ENCODE measurements at regions not wholly inside any gene's neighbourhood (a gene's known extent, or its start where the extent isn't known, plus 50 kb on each side); places are given as distances from the start of the nearest gene placed in this dataset.

GRCh38 chr10:24104895-24105294 lies 104.0 kb upstream of the KIAA1217 start:
- Histone ChIP-seq H3K4me1 (no peaks in the 10 kb centered on the region), H3K9me3 (no peaks in the 10 kb centered on the region), H3K27ac (no peak overlapping the region), H3K4me3 (no peak overlapping the region), H3K36me3 (no peaks in the 10 kb centered on the region), H3K27me3 (no peaks in the 10 kb centered on the region)
- DNase-seq (ENCODE audit: low spot score in 2 of 2), result no peak
- WGBS, 2 donors, result 80 to 85% methylated on average over 1 of the region's 1 CpG
- TF ChIP-seq POLR2A (IDR thresholded peaks at IDR 0.05) (no peak), CTCF (IDR thresholded peaks at IDR 0.05) (no peak), EP300 (IDR thresholded peaks at IDR 0.05) (no peak)

- H3K27ac ChIP-seq, result no peak overlapping the region
- H3K9me3 ChIP-seq, result no peaks in the 10 kb centered on the region
- TF ChIP-seq CTCF (IDR thresholded peaks at IDR 0.05), result no peak
- no peak for TF ChIP-seq EP300 (IDR thresholded peaks at IDR 0.05)
- no peak for TF ChIP-seq POLR2A (IDR thresholded peaks at IDR 0.05)
- H3K36me3 ChIP-seq, result no peaks in the 10 kb centered on the region
- H3K27me3 ChIP-seq, result no peaks in the 10 kb centered on the region
- H3K4me1 ChIP-seq, result peaks cover 0 to 11% (median 0%) of the 10 kb centered on the region in 4 donors
- no peak for DNase-seq (ENCODE audit: low spot score in 2 of 2)
- WGBS, 2 donors, result 68 to 71% methylated on average over 3 of the region's 3 CpGs
- H3K4me3 ChIP-seq, result no peak overlapping the region
These were observed 95.0 kb upstream of the KIAA1217 start for GRCh38 chr10:24113901-24114300.

DNA sequence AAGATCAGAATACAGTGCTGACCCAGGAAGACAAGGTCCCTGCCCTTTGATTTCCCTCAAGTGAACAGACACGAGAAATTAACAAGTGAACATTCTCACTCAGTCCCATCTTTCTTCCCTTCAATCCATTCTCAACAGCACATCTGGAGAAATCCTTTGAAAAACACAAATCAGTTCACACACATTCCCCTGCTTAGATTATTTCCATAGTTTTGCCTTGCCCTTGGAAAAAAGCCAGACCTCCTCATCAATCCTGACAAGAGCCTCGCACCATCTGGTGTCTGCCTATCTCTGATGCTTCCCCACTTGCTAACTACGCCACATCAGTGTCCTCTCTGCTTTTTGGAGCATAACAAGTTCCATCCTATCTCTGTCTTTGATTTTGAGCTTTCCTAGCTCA lies 94.4 kb upstream of the KIAA1217 start:
- TF ChIP-seq CTCF (IDR thresholded peaks at IDR 0.05), result no peak
- no peak for TF ChIP-seq POLR2A (IDR thresholded peaks at IDR 0.05)
- TF ChIP-seq EP300 (IDR thresholded peaks at IDR 0.05), result no peak
- Histone ChIP-seq H3K4me1 (peaks cover 0 to 11% (median 0%) of the 10 kb centered on the region in 4 donors), H3K36me3 (no peaks in the 10 kb centered on the region), H3K27ac (peak overlapping the region in 2 of 4 donors; percentile 50 to 52), H3K4me3 (no peak overlapping the region), H3K9me3 (no peaks in the 10 kb centered on the region), H3K27me3 (no peaks in the 10 kb centered on the region)
- no peak for DNase-seq (ENCODE audit: low spot score in 2 of 2)
- WGBS, 2 donors, result 60 to 76% methylated on average over 3 of the region's 3 CpGs

DNA sequence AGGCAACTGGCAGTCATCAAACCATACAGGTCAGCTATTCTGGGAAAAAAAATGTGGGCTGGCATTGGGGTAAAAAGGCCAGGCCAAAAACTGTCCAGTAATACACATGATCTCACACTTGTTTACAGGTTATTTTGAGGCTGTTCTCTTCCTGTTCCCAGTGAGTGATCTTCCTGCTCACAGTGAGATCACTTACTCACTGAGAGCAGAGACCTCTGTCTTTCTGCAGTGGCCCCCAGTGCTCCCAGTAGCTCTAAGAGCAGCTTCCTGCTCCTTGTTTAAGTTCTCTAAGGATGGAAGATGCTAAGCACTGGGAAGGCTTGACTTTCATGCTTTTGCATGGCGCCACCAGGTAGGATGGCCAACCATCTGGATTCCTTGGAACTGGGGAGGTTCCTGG lies 93.5 kb upstream of the KIAA1217 start:
- Histone ChIP-seq H3K4me1 (peaks cover 0 to 11% (median 0%) of the 10 kb centered on the region in 4 donors), H3K27me3 (no peaks in the 10 kb centered on the region), H3K36me3 (no peaks in the 10 kb centered on the region), H3K27ac (peak overlapping the region in 2 of 4 donors; percentile 49 to 50), H3K4me3 (no peak overlapping the region), H3K9me3 (no peaks in the 10 kb centered on the region)
- TF ChIP-seq EP300 (IDR thresholded peaks at IDR 0.05) (no peak), POLR2A (IDR thresholded peaks at IDR 0.05) (no peak), CTCF (IDR thresholded peaks at IDR 0.05) (no peak)
- no peak for DNase-seq (ENCODE audit: low spot score in 2 of 2)
- WGBS, 2 donors, result 91 to 100% methylated on average over 1 of the region's 1 CpG

- Histone ChIP-seq H3K9me3 (no peaks in the 10 kb centered on the region), H3K27me3 (no peaks in the 10 kb centered on the region), H3K4me1 (peaks cover 0 to 11% (median 0%) of the 10 kb centered on the region in 4 donors), H3K27ac (no peak overlapping the region), H3K36me3 (no peaks in the 10 kb centered on the region), H3K4me3 (peak overlapping the region in 1 of 4 donors; percentile 11)
- 32 to 35% methylated on average over 12 of the region's 12 CpGs for WGBS, 2 donors
- no peak for DNase-seq (ENCODE audit: low spot score in 2 of 2)
- no peak for TF ChIP-seq EP300 (IDR thresholded peaks at IDR 0.05)
- no peak for TF ChIP-seq CTCF (IDR thresholded peaks at IDR 0.05)
- no peak for TF ChIP-seq POLR2A (IDR thresholded peaks at IDR 0.05)
These were observed 90.7 kb upstream of the KIAA1217 start for GRCh38 chr10:24118246-24118645.

Measured in tibial nerve (tissue), 4 donors.